HPDE6-E6E7 (cell line): ENCODE measurements at regions not wholly inside any gene's neighbourhood (a gene's known extent, or its start where the extent isn't known, plus 50 kb on each side); places are given as distances from the start of the nearest gene placed in this dataset.

ENCODE experiments used
- DNase-seq: peaks from one replicate; pipeline ENCODE4 v3.0.0; 2011; ENCODE audit warnings: missing footprints; ENCODE audit errors: extremely low spot score

DNA sequence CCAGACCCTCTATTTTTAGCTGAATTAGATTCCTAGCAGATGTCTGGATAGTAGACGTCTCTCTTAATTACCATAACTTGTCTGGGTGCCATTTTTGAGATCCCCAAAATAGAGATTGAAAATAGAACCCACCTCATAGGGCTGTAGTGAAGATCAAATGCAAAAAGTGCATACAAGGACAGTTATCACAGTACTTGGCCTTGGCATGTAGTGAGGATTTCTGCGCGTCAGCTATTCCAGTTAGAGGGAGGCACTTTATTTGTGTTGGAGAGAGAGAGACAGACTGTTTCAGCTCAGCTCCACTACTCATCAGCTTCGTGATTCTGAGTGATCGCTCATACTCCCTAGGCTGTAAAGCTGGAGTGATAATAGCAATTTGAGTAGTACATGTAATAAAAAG, 59.6 kb upstream of the CDH13 start:
- no peak for DNase-seq

DNA sequence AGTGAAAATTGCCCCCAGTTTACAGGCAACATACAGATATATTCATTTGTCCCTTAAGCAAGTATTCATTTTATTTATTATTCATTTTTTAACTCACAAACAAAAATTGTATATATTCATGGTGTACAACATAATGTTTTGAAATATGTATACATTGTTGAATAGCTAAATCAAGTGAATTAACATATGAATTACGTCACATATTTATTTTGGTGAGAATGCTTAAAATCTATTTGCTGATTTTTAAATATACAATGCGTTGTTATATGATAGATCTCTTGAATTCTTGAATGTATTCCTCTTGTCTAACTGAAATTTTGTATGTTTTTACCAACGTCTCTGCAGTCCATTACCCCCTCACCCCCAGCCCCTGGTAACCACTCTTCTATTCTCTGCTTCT, 63.4 kb upstream of the CDH13 start:
- DNase-seq, result no peak

DNA sequence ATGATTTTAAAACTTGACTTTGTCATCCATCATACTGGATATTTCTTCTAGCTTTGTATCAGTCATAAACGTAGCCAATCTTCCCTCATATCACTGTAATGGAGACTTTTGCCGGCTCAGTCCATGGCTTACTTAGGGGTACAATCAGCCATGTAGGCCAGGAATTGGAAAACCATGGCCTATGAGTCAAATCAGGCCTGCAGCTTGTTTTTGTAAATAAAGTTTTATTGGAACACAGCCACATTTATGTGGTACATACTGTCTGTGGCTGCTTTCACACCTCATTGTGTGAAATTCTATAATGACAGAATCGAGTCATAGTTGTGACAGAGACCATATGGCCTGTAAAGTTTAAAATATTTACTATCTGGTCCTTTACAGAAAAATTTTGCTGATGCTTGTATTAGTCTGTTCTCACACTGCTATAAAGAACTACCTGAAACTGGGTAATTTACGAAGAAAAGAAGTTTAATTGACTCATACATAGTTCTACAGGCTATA, 64.5 kb upstream of the CDH13 start:
- no peak for DNase-seq

DNA sequence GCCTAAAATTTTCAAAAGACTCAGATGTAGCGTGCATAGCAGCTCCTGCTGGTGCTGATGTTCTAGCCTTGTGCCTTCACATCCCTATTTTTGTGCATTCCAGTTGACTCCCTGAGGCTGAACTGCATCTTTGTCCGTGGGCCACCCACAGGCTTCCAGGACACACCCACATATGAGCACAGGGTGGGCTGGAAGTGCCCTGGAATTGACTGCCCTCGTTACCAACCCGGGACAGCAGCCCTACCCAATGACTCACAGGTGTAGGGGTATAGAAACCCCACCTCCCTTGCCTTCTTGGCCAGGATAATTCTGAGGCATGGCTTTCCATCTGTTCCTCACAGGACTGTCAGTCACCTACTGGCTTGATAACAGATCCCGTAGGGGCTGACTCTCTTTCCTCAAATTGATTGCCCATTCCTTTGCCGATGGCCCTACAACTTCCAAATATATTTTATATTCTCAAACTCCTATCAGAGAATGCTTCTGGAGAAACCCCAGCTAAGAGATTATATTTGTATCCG, 65.9 kb upstream of the CDH13 start:
- DNase-seq, result no peak

DNA sequence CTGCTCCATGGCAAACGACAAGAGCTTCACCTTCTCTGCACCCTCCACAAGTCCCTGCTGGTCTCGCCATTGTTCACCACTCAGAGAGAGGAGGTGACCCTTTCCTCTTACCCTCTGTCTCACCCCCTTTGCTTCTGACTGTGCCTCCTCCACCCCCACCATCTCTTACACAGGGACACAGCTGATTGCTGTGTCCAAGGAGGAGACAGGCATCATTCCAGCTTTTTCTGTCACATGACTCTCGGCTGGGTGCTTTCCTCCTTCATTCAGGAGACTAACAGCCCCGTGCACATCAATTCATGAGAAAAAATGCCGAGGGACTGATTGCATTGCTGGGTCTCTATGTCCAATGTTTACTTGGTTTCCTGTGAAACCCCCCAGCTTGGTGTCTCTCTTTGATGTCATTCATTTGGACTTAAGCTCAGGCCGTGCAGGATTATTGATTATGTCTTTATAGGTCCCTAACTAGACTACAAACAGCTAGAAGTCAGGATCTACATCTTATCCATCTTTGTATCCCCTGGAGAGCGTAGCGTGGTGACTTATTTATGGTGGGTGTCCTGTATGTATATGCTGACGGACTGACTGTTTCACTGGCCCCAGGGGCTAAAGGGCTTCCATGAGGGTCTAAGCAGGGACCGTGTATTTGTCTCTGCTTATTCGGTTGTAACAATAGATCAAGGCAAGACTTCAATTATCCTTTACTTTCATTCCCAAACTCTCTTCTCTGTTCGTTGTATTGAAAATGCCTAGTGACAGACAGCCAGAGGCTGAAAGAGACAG, 82.2 kb upstream of the CDH13 start:
- no peak for DNase-seq

DNA sequence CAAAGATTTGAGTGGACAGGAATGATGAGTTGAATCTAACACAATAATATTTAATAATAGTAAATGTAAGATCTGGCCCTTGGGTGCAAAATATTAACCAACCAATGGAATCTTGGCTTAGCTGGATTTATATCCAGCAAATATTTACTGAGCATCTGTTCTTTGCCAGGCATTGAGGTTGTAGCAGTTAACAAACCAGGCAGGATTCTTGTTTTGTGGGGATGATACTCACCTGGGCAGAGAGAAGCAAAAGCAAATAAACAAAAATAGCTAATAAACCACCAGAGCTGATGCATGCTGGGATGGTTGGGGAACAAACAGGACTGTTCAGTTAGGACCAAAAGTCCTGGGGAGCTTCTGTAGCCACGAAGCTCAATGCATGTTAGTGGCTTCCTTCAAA, 84.1 kb upstream of the CDH13 start:
- no peak for DNase-seq

DNA sequence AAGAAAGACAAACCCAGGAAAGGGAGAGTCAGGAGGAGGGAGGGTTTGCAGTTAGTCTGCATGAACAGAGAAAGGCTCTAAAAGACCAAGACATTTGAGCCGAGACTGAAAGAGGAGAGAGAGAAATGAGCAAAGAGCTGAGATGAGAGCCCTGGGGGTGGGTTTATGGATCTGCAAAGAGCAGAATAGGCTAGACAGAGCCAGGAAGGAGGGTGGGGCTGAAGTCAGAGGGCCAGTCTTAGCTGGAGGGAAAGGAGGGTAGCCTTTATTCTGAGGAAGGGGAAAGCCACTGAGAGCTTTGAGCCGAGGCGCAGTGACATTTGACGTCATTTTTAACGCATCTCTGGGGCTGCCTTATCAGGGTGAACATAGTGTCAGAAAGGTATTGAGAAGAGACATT, 85.7 kb upstream of the CDH13 start:
- DNase-seq, result no peak

DNA sequence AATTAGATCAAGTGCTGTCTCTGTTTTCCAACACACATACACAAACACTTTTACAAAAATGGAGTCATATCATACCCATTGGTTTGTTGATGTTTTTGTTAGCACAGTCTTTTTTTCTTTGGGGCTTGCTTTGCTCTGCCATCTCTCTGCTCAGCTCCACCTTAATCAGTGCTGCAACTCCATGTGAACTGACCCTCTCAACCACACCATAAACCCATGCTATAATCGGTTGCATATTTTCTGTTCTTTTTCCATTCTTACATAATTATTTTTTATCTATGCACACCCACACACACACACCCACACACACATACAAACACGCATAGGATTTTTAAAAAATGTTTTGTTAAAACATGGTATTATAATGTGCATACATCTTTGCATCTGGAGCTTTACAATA, 91.0 kb upstream of the CDH13 start:
- no peak for DNase-seq

DNA sequence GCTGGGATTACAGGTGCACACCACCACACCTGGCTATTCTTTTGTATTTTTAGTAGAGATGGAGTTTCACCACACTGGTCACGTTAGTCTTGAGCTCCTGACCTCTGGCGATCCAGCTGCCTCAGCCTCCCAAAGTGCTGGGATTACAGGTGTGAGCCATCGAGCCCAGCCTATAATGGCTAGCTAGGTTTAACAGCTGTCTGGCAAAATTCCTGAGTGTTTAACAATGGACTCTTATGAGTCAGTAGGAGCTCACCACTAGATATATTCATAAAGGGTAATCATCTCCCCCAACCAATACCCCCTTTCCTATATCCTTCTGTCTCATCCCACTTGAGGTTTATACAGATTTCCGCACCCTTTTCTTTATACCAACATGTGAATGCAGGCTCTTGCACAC, 91.5 kb upstream of the CDH13 start:
- DNase-seq, result no peak

DNA sequence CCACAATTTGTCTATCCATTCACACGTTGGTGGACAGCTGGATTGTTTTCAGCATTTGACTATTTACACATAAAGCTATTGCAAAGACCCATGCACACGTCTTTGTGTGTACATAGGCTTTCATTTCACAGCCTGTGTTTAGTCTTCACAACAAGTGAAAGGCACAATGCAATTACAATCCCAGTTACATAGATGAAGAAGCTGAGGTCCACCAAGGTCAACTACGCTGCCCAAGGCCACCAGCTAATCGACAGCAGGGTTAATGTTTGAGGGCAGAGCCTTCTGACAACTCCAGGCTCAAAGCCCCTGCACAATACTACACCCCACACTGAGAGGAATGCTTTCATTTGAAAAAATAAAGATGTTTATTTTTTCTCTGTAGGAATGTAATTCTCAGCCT, 93.6 kb upstream of the CDH13 start:
- DNase-seq, result no peak

DNA sequence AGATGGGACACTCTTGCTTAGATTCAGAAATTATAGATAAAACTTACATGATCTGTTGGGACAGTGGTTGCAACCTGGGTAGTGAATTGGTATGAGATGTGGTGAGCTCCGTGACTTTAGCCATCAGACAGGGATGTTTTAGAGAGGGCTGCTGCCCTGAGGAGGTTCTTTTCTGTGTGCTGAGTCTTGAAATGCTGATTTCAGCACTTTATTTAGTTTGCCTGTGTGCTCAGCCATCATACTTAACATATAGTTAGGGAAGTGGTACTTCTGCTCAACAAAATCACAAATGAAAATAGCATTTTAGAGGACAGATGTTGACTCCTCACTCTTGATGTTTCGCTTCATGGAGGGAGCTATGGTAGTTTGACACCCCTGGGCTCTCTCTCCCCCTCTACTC, 95.9 kb upstream of the CDH13 start:
- no peak for DNase-seq

DNA sequence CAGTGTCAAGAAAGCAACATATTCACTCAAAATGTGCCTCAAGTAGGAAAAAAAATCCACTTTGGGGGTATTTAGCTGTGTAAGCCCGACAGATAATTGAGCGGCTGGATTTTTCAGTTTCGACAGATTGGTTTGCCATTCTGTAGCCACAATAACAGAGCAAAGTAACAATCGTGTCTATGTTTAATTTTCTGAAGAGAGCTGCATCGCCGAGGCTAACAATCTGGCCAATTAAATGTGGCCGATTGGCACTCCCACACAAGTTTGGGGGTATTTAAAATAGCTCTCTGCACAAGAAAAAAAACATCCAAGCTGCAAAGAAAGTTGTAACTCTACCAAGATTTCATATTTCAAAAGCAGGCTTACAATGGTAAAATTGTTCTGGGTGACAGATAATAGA, 99.7 kb upstream of the CDH13 start:
- no peak for DNase-seq

DNA sequence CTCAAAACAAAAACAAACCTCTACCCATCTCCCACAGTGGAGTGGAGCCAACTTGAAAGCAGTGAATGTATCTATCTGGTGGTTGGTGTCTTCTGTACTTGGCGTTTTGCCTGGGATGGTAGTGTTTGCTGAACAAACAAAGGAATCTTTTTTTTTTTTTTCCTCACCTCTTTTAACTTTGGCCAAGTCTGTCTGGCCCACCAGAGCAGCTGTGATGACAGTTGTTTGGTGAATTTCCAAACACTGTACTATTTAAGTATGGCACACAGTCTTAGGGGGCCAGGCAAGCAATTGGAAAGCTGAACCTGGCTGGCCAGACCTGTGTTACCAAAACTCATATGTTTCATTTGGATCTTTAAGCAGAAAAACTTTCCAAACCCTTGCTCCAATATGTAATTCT, 101.8 kb upstream of the CDH13 start:
- no peak for DNase-seq

DNA sequence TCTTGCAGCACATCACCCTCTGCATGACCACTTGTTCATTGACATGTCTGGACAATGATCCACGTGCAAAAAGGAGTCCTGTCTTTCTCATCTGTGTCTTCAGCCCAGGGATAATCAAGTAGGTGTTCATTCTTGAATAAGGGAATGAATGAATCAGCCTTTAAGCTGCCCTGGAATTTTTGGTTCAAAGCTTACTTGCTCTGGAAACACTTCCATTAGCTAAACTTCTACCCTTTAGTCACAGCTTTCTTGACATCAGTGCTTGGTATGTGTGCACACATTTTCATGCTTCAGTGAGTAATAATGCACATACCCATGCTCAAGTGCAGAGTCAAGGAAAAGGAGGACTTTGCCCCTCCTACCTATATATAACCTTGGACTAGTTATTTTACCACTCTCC, 103.0 kb upstream of the CDH13 start:
- no peak for DNase-seq

DNA sequence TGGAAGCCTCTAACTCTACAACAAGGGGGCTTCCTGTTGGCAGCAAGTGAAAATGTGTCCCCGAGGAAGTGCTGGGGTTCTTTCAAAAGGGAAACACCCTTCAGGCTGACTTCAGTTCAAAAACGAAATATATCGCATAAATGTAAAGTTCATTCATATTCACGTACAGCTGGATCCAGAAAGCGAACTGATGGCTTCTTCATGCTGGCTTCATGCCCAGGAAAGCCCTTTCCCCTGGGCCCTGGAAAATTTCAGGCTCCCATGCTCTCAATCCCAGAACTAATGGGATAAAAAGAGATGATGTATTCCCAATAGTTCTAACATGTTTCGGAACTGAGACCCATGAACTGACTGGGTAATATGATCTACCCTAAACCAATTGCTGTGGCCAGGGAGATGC, 104.7 kb upstream of the CDH13 start:
- DNase-seq, result no peak

DNA sequence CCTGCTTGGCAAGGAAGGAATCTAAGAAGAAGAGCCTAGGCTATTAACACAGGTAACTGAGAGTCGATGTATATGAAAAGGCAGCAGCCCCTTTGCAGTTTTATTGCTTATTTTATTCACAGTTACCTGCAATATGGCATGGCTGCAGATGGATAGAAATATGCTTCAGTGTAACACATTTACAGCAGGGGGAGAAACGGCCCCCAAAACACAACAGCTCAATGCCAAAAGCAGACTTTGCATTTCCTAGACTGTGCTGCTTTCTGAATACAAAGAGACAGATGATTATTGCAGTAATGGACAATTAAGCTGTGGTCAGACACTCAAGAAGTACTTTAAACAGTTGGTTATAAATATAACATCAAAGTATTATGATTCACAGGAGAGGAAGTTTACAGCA, 108.0 kb upstream of the CDH13 start:
- no peak for DNase-seq

DNA sequence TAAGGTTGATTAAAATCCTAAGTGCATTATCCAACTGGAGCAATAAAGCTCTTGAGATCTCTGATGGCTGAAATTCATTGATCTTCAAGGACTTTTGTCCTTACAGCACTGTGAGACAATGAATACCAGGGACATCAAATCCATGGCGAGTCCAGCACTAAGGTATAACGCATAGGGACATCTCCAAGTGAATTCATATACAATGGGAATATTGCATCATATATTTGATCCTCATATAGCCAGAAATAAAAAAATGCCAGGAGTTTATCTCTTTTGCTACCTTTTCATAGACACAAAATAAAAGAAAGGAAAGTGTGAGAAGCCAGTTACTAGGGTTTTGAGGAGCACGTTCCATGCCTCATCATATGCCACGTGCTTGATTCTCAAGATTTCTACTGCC, 112.5 kb upstream of the CDH13 start:
- no peak for DNase-seq

DNA sequence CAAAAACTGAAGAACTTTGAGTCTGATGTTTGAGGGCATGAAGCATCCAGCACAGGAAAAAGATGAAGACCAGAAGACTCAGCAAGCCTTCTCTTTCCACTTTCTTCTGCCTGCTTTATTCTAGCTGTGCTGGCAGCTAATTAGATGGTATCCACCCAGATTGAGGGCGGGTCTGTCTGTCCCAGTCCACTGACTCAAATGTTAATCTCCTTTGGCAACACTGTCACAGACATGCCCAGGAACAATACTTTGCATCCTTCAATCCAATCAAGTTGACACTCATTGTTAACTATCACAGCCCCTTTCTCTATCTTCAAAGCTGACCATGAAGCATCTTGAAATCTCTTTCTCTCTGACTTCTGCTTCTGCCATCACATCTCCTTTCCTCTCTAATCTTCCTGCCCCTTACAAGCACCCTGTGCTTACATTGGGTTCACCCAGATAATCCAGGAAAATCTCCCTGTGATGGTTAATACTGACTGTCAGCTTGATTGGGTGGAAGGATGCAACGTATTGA, 115.9 kb upstream of the CDH13 start:
- DNase-seq, result no peak

DNA sequence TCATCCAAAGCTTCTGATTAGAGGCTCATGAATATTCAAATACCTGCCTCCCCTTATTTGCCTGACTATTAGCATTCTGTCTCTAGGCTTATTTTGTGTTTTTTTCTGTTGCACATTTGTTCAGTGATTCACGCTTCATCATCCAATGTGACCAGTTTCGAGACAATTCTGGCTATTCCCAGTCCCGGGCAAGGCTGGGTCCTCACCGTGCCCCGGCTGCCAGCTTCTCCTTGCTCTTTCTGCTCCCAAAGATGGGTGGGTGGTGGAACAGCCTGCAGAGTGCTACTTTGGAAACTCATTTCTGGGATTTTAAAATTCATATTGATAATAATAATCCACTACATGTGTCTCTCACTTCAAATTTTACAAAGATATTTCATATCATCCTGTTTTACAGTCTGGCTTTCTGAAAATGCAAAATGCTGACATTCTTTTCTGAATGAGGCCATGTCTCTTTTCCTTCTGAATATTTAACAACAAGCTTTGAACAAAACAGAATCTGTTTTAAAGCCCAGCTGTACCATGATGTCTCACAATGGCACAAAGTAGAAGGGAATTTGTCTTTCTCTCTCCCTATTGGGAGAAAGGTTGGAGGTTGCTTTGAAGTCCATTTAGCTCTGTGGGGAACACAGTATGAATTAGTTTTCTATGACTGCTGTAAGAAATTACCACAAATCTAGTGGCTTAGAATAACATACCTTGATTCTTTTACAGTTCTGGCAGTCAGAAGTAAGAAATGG, 116.9 kb upstream of the CDH13 start:
- DNase-seq, result no peak

DNA sequence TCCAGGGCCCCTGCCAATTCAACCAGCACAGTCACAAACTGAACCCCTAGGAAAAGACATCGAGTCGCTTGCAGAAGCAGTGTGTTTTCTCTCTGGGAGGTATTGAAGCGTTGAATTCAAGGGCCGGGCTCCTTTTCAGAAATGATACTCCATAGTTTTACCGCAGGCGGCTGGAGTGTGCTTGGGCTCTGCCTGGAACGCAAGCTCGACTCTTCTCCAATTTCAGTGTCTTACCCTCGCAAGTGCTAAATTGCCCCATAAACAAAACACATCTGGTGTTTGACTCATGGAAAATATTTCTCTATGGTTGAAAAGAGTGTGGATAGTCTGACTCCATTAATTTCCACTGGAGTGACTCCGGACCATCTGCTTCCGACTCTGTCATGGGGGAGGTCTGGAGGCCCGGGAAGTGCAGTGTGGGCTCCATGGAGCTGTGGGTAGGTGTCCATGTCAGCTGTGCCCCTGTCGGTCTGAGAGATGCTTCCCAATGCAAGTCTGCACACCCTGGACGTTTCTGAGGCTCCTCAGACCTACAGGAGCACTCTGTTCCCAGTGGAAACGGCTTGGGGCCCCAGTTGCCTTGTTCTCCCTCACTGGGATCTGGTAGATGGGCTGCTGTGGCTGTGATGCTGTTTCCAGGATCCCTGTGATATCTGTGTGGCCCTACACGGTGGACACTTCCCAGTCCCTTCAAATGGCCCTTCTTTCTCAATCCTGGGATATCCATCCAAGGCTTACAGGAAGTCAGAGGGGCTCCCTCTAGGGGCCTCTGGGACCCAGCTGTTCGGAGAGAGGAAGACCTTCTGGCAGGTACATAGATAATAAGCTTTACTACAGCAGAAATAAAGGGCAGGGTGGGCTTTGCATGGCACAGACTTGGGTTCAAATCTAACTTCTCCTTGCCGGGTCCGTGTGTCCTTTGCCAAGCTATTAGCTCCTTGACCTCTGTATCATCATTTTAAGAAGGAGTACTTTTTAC, 119.8 kb upstream of the CDH13 start:
- no peak for DNase-seq

DNA sequence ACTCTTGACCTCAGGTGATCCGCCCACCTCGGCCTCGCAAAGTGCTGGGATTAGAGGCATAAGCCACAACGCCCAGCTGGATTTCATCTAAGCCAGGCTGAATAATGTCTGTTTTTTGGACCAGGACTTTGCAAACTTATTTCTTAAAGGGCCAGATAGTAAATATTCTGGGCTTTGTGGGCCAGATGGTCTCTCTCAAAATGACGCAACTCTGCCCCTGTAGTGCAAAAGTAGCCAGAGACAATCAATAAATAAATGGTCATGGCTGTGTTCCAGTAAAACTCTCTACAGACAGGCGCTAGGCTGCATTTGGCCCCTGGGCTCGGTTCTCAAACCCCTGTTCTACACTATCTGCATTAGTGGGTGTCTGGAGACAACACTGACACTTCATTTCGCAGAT, 121.9 kb upstream of the CDH13 start:
- DNase-seq, result no peak

DNA sequence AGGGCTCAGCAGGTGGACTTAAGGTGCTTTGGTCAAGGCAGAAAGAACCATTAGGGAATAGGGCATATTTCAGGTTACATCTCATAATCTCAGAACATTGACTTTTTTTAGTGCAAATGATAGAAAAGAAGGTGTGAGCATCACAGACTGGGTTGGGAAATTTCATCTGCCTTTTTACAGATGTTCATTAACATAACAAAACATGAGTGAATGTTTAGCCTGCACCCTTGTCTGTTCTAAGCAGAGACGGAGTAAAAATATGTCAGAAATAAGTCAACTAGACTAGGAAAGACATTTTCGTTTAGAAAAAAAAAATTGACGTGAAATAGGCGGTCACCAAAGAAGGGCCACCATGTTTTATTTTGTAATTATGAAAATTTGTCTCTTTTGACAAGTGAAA, 127.5 kb upstream of the CDH13 start:
- no peak for DNase-seq
